Breast epithelium (tissue), 3 donors: ENCODE measurements at regions not wholly inside any gene's neighbourhood (a gene's known extent, or its start where the extent isn't known, plus 50 kb on each side); places are given as distances from the start of the nearest gene placed in this dataset.

Experiments used
- POLR2AphosphoS5 ChIP-seq, 3 donors: sonication (generic); formaldehyde crosslinking; IDR thresholded peaks; one replicate each; pipeline ENCODE4 v1.6.1; 2017; ENCODE audit warnings: antibody characterized with exemption in 3 of 3
- TF ChIP-seq, protein P1 (sequence below), 3 donors: fragments of 450-650 bp; IDR thresholded peaks; one replicate each; pipeline ENCODE4 v1.5.1; 2016 to 2017; ENCODE audit warnings: antibody characterized with exemption in 3 of 3, mild to moderate bottlenecking in 3 of 3, moderate library complexity in 3 of 3

DNA sequence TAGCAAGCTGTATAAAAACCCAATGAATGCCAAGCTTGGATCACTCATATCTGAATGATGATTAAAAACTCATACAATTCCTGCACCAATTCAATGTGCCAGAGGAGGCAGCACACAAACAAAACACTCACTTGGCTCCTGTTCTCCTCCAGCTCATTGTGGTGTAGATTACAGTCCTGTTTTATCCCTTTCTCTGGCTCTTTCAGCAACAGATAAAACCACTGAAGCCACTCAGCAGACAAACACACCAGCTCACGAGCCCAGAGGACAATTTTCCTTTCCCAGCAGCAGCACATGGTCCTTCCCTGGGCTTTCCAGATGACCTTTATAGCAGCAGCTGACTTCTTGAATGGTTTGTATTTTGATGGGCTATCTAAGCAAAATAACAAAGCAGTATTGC is 107.3 kb upstream of the STARD3NL start:
- TF ChIP-seq POLR2AphosphoS5 (IDR thresholded peaks at IDR 0.05), result no peak
- TF ChIP-seq, protein P1, sequence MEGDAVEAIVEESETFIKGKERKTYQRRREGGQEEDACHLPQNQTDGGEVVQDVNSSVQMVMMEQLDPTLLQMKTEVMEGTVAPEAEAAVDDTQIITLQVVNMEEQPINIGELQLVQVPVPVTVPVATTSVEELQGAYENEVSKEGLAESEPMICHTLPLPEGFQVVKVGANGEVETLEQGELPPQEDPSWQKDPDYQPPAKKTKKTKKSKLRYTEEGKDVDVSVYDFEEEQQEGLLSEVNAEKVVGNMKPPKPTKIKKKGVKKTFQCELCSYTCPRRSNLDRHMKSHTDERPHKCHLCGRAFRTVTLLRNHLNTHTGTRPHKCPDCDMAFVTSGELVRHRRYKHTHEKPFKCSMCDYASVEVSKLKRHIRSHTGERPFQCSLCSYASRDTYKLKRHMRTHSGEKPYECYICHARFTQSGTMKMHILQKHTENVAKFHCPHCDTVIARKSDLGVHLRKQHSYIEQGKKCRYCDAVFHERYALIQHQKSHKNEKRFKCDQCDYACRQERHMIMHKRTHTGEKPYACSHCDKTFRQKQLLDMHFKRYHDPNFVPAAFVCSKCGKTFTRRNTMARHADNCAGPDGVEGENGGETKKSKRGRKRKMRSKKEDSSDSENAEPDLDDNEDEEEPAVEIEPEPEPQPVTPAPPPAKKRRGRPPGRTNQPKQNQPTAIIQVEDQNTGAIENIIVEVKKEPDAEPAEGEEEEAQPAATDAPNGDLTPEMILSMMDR (IDR thresholded peaks at IDR 0.05), result no peak
